HG02763 (cell line): ENCODE measurements at regions not wholly inside any gene's neighbourhood (a gene's known extent, or its start where the extent isn't known, plus 50 kb on each side); places are given as distances from the start of the nearest gene placed in this dataset.

Experiments
- ATAC-seq: cut with Tn5 transposase; IDR thresholded peaks from one replicate; pipeline ENCODE4 v1.9.1; 2021; ENCODE audit warnings: mild to moderate bottlenecking, moderate library complexity; ENCODE audit not compliant: unreplicated experiment

- no peak for ATAC-seq
These were observed 376.1 kb upstream of the OPRM1 start for GRCh38 chr6:153662982-153663381.

DNA sequence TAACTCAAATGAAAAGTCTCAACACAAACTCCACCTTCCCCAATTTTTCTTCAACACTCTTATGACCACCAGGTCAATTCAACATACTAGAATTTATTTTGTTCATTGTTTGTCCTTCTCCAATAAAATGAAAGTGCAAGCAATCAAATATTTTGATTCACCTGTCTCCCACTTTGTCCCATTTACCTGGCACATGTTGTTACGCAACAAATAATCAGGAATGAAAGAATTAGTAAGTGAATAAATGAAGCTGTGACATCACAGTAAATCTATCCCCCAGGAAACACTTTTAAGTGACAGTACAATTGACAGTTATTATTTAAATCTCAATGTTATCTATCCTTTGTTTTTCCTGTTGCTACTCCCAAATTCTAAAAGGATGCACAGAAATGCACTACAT, 393.7 kb upstream of the OPRM1 start:
- ATAC-seq: no peak

DNA sequence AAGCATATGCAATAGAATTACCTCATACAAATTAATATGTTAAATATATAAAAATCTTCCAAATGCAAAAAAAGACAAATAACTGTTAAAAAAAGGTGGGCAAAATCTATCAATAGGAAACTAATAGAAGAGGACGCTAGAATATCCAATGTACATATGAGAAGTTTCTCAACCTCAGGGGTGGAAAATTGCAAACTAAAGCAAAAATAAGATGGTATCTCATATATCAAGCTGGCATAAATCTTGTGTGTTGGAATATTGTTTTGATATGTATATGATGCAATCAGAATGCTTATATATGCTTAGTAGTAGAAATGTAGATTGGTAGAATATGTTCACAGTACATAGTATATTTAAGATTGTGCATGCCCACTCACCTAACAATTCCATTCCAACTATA, 395.0 kb upstream of the OPRM1 start:
- ATAC-seq: no peak

GRCh38 chr6:153634416-153634815, 404.6 kb upstream of the OPRM1 start:
- ATAC-seq: no peak

DNA sequence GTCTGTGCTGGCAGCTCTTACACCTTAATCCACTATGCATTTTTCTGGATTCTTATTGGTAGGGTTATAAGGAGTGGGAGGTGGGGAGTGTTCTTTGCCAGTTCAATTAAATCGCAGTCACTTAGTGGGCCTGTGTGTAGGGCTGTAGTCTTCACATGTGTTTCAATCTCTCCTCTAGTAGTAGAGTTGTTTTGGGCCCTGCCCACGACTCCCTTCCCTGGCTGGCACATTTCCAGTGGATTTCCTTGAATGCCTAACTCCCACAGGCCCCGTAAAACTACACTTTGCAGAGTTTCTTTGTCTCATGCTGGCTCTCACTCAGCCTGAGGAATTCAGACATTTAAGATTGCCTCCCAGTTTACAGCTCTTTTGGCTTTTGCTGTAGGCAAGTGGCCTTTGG, 414.0 kb upstream of the OPRM1 start:
- ATAC-seq: no peak

- ATAC-seq: no peak
These were observed 414.5 kb upstream of the OPRM1 start for GRCh38 chr6:153624528-153624927.

DNA sequence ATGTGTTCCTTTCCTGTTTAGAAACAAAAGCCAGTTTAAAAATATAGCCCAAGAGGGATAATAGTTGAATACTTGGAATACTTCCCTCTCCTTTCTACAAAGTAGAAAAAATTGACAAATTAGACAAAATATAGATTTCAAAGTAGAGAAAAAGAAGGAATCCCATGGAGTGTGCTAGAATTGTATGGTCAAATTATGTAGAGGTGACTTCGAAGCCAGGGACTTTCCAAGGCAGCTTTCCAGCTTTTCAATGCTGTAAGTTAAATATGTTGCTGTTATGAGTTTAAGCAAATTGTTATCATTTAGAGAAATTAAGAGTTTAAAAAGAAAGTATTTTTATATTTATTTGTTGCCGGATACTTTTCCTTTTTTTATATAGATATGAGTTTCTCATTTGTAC, 415.5 kb upstream of the OPRM1 start:
- no peak for ATAC-seq

GRCh38 chr6:153621491-153621890, 417.5 kb upstream of the OPRM1 start:
- ATAC-seq: no peak

- no peak for ATAC-seq
These were observed 418.0 kb upstream of the OPRM1 start for GRCh38 chr6:153621070-153621469.

- ATAC-seq: no peak
These were observed 420.4 kb upstream of the OPRM1 start for GRCh38 chr6:153618371-153619322.

GRCh38 chr6:153616506-153616905, 422.5 kb upstream of the OPRM1 start:
- ATAC-seq: no peak

DNA sequence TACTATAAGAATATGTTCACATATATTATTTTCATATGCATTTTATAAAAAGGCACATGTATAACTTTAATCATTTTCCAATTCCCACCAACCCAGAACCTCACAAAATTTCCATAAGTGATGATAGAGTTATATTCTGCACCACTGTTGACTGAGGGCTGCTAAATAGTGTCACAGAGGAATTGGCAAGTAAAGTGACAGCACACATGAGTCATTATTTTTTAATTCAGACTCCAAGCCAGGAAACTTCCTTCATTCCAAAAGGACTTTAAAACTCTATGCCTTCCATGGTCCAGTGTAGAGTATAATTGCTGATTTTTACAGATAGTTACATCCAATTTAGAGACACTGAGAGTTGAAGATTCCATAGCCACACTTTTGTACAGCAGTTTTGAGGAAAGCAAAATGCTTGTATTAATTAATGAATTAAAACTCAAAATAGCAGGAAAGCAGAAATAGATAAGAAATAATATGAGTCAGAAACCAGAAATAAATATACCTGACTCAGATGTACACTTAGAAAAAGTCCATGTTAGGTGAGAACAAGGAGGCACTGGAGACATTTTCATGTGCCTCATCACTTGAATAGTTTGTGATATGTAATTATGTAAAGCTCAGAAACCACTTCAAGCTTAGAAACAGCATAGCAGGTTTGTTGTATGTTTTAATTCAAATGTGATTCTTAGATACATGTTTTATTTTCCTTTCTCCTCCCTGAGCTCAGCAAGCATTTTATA, 425.2 kb upstream of the OPRM1 start:
- ATAC-seq: no peak

GRCh38 chr6:153602401-153602800, 436.6 kb upstream of the OPRM1 start:
- no peak for ATAC-seq

DNA sequence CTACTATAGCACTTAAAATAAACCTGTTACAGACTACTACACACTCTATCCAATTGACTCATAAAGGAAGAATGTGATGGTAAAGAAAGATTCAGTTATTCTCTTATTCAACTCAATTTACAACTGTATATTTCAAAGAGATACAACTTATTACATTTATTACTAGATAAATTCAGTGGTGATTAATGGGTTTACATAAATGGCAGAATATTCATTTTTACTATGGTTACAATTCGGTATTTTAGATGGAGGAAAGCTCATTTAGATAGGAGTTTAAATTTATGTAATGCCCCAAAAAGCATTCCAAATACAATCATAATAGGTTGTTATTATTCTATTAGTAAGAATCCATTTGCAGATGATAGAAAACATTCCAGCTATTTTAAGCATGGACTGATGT, 439.1 kb upstream of the OPRM1 start:
- ATAC-seq: no peak

DNA sequence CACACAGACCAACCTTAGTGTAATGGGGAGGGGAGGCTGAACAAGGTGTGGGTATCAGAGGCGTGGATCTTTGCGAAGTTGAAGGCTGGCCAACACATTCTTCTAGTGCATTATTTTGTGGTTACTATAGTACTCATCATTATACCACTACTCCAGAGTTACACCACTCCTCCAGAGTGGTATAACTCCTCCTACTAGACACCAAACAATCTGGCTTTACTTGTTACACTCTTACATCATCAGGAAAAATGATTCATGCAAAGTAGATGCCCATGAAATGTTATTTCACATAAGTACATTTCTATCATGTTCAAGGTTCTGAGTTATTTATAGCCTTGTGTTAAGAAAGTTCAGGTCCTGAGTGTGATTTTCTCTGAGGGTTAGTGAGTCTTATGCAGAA, 443.1 kb upstream of the OPRM1 start:
- no peak for ATAC-seq

GRCh38 chr6:153594871-153595270, 444.2 kb upstream of the OPRM1 start:
- no peak for ATAC-seq

DNA sequence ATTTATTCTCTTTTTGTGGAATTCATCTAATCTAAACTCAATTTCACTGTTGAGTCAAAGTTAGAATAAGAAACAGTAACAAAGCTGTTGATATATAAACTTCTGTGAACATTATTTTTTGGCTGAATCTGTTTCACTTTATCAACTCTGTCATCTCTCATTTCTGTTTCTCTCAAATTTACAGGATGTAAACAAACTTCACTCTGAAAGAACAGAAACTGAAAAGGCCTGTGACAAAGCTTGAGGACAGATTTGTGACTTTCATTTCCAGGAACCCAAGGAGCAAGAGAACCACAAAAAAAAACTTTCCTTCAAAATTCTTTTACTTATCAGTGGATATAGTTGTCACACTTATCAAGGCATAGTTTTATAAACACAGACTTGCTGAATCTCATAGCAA, 447.9 kb upstream of the OPRM1 start:
- ATAC-seq: no peak

GRCh38 chr6:153590411-153590810, 448.6 kb upstream of the OPRM1 start:
- ATAC-seq: no peak

DNA sequence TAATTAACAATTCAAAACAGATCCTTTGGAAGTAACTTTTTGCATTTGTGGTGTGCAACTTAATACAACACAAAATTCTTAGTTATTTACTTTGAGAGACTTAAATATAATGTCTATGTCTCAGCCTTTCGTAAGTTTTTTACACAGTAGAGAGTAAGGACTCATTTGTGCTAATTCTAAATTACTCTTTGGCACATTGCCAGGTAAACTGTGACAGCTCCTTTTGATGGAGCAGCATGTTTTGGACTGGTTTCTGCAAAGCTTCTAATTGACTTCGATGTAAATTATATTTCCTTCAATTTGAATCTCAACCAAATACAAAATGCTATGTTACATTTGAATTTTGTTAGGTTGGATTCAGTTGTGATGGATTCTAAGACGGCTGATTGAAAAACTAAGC, 450.7 kb upstream of the OPRM1 start:
- ATAC-seq: no peak

DNA sequence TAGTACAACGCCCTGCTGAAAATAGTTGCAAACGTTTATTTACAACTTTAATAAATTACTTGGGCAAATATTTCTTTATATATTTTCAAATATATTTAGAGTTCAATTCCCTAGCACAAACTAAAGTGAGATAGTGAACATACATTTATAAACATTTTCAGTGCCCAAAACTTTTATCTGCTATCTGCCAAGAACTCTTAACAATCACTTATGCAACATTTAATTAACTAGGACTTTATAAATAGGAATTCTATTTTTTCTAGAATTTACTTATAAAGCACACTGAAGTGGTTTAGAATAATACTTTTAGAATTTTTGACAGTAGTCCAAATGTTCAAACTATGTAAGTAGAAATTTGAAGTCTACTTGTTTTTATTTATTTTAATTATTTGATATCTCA, 452.6 kb upstream of the RGS17 start:
- no peak for ATAC-seq

DNA sequence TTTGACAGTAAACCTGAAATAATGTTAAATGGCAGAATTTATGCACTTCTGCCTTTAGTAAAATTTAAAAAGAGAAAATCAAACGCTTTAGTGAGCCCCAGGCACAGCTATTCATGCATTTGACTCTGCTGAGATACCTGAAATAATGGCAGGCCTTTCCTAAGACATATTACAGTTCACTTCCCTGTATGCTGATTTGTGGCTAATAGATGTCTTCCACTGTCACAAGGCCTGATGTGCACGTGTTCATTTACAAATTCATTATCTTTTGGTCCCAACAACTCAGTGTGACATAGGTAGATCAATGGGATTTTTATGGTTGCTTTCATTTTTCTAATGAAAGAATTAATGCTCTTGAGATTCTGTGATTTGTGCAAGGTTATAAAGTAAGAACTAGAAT, 449.7 kb upstream of the RGS17 start:
- no peak for ATAC-seq

GRCh38 chr6:153575528-153575927, 444.4 kb upstream of the RGS17 start:
- no peak for ATAC-seq
